ENCODE measurements at regions not wholly inside any gene's neighbourhood (a gene's known extent, or its start where the extent isn't known, plus 50 kb on each side); places are given as distances from the start of the nearest gene placed in this dataset.

DNA sequence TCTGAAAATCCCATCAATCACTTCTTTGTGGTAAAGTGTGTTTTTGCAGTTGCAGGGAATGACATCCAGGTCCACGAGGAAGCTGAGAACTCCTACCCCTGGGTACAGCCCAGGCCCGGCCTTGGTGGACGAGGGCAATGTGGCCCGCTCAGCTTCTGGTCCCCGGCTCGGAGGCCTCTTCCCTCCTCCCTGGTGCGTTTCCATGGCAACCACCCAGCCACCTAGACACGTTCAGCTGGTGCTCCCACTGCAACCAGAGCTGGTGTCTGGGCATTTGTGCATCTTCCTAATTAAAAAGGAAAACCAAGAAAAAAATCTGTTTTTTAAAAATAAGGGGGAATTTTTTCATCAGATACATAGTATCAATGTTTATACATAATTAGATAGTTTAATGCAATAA, 603.6 kb upstream of the SALL3 start:
- TF ChIP-seq BACH2 (CRISPR knock-in tag; IDR thresholded peaks at IDR 0.05; ENCODE audit: borderline replicate concordance) (no peak), ZFP30 (CRISPR knock-in tag; IDR thresholded peaks at IDR 0.05) (no peak), TCF4 (CRISPR knock-in tag; IDR thresholded peaks at IDR 0.05; ENCODE audit: borderline replicate concordance) (no peak), TOX (CRISPR knock-in tag; IDR thresholded peaks at IDR 0.05; ENCODE audit: borderline replicate concordance) (no peak), ZC3H10 (CRISPR knock-in tag; IDR thresholded peaks at IDR 0.05) (no peak), ZNF8 (CRISPR knock-in tag; IDR thresholded peaks at IDR 0.05) (no peak), ISL1 (CRISPR knock-in tag; IDR thresholded peaks at IDR 0.05) (no peak)
- TF ChIP-seq, protein P1, sequence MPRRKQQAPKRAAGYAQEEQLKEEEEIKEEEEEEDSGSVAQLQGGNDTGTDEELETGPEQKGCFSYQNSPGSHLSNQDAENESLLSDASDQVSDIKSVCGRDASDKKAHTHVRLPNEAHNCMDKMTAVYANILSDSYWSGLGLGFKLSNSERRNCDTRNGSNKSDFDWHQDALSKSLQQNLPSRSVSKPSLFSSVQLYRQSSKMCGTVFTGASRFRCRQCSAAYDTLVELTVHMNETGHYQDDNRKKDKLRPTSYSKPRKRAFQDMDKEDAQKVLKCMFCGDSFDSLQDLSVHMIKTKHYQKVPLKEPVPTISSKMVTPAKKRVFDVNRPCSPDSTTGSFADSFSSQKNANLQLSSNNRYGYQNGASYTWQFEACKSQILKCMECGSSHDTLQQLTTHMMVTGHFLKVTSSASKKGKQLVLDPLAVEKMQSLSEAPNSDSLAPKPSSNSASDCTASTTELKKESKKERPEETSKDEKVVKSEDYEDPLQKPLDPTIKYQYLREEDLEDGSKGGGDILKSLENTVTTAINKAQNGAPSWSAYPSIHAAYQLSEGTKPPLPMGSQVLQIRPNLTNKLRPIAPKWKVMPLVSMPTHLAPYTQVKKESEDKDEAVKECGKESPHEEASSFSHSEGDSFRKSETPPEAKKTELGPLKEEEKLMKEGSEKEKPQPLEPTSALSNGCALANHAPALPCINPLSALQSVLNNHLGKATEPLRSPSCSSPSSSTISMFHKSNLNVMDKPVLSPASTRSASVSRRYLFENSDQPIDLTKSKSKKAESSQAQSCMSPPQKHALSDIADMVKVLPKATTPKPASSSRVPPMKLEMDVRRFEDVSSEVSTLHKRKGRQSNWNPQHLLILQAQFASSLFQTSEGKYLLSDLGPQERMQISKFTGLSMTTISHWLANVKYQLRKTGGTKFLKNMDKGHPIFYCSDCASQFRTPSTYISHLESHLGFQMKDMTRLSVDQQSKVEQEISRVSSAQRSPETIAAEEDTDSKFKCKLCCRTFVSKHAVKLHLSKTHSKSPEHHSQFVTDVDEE (CRISPR knock-in tag; IDR thresholded peaks at IDR 0.05) = no peak
- no peak for ATAC-seq

DNA sequence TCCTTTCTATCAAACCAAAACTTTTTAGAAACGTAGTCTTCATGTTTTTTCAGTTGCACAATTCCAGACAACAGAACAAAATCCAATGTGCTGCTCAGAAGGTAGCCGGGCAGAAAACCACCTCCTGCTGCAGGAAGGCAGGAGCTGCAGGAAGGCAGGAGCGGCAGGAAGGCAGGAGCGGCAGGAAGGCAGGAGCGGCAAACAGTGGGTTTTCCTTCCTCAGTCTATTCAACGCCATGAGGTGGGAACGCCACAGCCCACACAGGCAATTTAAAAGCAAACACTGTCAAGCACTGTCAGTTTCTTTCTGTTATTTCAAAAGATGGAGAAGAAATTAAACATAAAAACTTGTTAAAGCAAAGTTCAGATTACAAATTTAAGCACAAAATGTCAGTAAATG, 601.2 kb upstream of the SALL3 start:
- no peak for TF ChIP-seq CSDC2 (CRISPR knock-in tag; IDR thresholded peaks at IDR 0.05)
- TF ChIP-seq RARB (CRISPR knock-in tag; IDR thresholded peaks at IDR 0.05) = no peak
- TF ChIP-seq BACH2 (CRISPR knock-in tag; IDR thresholded peaks at IDR 0.05; ENCODE audit: borderline replicate concordance) = no peak
- TF ChIP-seq SNAI2 (CRISPR knock-in tag; IDR thresholded peaks at IDR 0.05) = no peak
- no peak for TF ChIP-seq OSR1 (CRISPR knock-in tag; IDR thresholded peaks at IDR 0.05)
- TF ChIP-seq, protein P2, sequence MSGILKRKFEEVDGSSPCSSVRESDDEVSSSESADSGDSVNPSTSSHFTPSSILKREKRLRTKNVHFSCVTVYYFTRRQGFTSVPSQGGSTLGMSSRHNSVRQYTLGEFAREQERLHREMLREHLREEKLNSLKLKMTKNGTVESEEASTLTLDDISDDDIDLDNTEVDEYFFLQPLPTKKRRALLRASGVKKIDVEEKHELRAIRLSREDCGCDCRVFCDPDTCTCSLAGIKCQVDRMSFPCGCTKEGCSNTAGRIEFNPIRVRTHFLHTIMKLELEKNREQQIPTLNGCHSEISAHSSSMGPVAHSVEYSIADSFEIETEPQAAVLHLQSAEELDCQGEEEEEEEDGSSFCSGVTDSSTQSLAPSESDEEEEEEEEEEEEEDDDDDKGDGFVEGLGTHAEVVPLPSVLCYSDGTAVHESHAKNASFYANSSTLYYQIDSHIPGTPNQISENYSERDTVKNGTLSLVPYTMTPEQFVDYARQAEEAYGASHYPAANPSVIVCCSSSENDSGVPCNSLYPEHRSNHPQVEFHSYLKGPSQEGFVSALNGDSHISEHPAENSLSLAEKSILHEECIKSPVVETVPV (CRISPR knock-in tag; IDR thresholded peaks at IDR 0.05) = no peak
- TF ChIP-seq ESRRG (CRISPR knock-in tag; IDR thresholded peaks at IDR 0.05) = no peak
- no peak for TF ChIP-seq ZNF70 (CRISPR knock-in tag; IDR thresholded peaks at IDR 0.05)
- TF ChIP-seq ZC3H10 (CRISPR knock-in tag; IDR thresholded peaks at IDR 0.05) = no peak
- ATAC-seq = no peak

DNA sequence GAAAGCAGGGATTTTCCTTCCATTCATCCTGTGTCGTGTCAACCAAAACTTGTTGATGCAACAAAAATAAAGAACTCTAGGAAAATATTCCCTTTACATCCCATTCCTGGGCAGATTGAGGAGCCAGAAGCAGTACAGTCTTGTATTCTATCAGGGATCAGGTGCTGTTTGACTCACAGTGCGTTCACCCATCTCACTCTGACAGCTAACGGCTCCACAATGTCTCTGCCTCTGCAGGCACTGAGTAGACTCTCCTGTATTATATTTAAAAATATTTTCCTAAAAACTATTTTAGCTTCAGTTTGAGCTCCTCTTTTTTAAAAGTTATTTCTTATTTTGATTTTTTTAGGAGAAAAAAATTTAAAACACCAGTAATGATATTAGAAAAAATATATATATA, 600.6 kb upstream of the SALL3 start:
- TF ChIP-seq ARNTL (CRISPR knock-in tag; IDR thresholded peaks at IDR 0.05; ENCODE audit: borderline replicate concordance, low read depth) (no peak), PPARA (CRISPR knock-in tag; IDR thresholded peaks at IDR 0.05; ENCODE audit: borderline replicate concordance) (no peak), SNAI2 (CRISPR knock-in tag; IDR thresholded peaks at IDR 0.05) (no peak), OSR1 (CRISPR knock-in tag; IDR thresholded peaks at IDR 0.05) (no peak), ZNF565 (CRISPR knock-in tag; conservative IDR thresholded peaks at IDR 0.05; ENCODE audit: low read depth) (no peak), ZC3H10 (CRISPR knock-in tag; IDR thresholded peaks at IDR 0.05) (no peak)
- TF ChIP-seq, protein P1 (CRISPR knock-in tag; IDR thresholded peaks at IDR 0.05) = no peak
- no peak for ATAC-seq

DNA sequence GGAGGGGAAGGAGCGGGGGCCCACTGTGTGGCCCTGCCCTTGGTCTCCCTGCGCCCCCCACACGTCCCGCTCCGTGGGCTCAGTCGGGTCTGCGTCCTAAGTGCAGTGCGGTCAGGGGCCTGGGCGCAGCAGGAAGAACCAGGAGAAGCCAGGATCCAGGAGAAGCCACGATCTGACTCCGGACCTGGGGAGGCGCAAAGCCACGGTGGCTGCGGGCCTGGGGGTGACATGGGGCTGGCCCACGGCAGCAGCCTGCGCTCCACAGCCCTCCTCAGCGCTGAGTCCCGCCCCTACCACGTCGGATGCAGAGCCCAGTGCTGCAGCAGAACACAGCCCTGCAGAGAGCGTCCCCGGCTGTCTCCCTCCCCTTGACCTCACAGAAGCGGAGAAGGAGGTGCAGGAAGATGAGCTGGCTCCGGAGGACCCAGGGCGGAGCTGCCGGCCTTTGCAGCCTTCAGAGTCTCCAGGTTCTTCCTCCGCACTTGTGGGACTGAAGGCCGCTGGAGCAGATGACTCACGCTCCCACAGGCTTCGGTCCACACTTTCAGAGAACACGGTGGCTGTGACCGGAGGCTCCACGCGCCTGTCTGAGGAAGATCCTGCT, 589.2 kb upstream of the SALL3 start:
- TF ChIP-seq ZC3H10 (CRISPR knock-in tag; IDR thresholded peaks at IDR 0.05) = no peak
- ATAC-seq = no peak

DNA sequence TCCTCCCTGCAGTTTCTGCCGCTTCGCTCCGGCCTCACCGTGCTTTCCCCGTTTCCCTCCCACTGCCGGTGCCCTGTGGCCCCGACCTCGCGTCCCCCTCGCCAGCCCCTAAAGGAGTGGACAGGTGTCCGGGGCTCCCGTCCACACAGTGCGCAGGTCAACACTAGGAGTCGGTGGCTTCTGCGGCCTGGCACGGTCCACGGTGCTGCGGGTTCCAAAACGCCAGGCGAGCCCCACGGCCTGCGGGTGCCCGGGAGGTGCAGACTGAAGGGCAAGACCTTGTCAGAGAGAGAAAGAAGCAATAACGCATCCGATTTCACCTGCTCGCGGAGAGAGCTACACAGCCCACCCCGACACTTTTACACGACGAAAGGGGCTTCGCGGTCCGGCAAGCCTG, 588.7 kb upstream of the SALL3 start:
- TF ChIP-seq ZFP30 (CRISPR knock-in tag; IDR thresholded peaks at IDR 0.05) = no peak
- TF ChIP-seq TOX (CRISPR knock-in tag; IDR thresholded peaks at IDR 0.05; ENCODE audit: borderline replicate concordance) = no peak
- no peak for TF ChIP-seq OSR1 (CRISPR knock-in tag; IDR thresholded peaks at IDR 0.05)
- no peak for TF ChIP-seq ZFP3 (CRISPR knock-in tag; IDR thresholded peaks at IDR 0.05)
- no peak for TF ChIP-seq TCF4 (CRISPR knock-in tag; IDR thresholded peaks at IDR 0.05; ENCODE audit: borderline replicate concordance)
- no peak for TF ChIP-seq GLIS3 (CRISPR knock-in tag; IDR thresholded peaks at IDR 0.05)
- TF ChIP-seq ARNTL (CRISPR knock-in tag; IDR thresholded peaks at IDR 0.05; ENCODE audit: borderline replicate concordance, low read depth) = no peak
- TF ChIP-seq, protein P2 (CRISPR knock-in tag; IDR thresholded peaks at IDR 0.05) = no peak
- TF ChIP-seq ESRRG (CRISPR knock-in tag; IDR thresholded peaks at IDR 0.05) = no peak
- TF ChIP-seq CSDC2 (CRISPR knock-in tag; IDR thresholded peaks at IDR 0.05) = no peak
- no peak for ATAC-seq
